RWPE2 (cell line): ENCODE measurements at regions not wholly inside any gene's neighbourhood (a gene's known extent, or its start where the extent isn't known, plus 50 kb on each side); places are given as distances from the start of the nearest gene placed in this dataset.
"Not testable (repeated sequence)": the region's sequence is repeated elsewhere in the genome, so short reads cannot be mapped to it uniquely, and the experiment has no call there.

Experiments used
- ATAC-seq: fragments of 200-7000 bp; cut with Tn5 transposase; 3 replicates; pipeline ENCODE4 v1.9.1; 2021; ENCODE audit warnings: low read depth
- DNase-seq: peaks from one replicate; pipeline ENCODE4 v3.0.0-alpha.2; 2020; ENCODE audit warnings: low spot score
- H3K27ac ChIP-seq: fragments of 450-650 bp; 2 replicates; pipeline ENCODE4 v1.5.1; 2017; ENCODE audit warnings: mild to moderate bottlenecking; ENCODE audit not compliant: poor library complexity, severe bottlenecking
- H3K27me3 ChIP-seq: fragments of 250-450 bp; sonication (Bioruptor Pico); 2 replicates; pipeline ENCODE4 v1.5.1; 2021; ENCODE audit warnings: mild to moderate bottlenecking, moderate library complexity; ENCODE audit not compliant: insufficient read depth, poor library complexity, severe bottlenecking
- H3K36me3 ChIP-seq: fragments of 250-450 bp; sonication (Bioruptor Pico); 2 replicates; pipeline ENCODE4 v1.5.1; 2020; ENCODE audit warnings: low read depth, mild to moderate bottlenecking, moderate library complexity
- H3K4me1 ChIP-seq: fragments of 250-450 bp; sonication (Bioruptor Pico); 2 replicates; pipeline ENCODE4 v1.5.1; 2021; ENCODE audit warnings: mild to moderate bottlenecking, moderate library complexity; ENCODE audit not compliant: insufficient read depth, poor library complexity, severe bottlenecking
- H3K4me3 ChIP-seq: fragments of 250-450 bp; sonication (Bioruptor Pico); 2 replicates; pipeline ENCODE4 v1.5.1; 2021; ENCODE audit warnings: mild to moderate bottlenecking, moderate library complexity; ENCODE audit not compliant: severe bottlenecking
- H3K9me3 ChIP-seq: fragments of 250-450 bp; sonication (Bioruptor Pico); 2 replicates; pipeline ENCODE4 v1.5.1; 2021; ENCODE audit warnings: mild to moderate bottlenecking, moderate library complexity; ENCODE audit not compliant: severe bottlenecking
- CTCF ChIP-seq: fragments of 450-650 bp; IDR thresholded peaks from one replicate; pipeline ENCODE4 v1.5.1; 2017; ENCODE audit warnings: mild to moderate bottlenecking, moderate library complexity; ENCODE audit not compliant: poor library complexity, severe bottlenecking

GRCh38 chr4:3873408-3874027 is 107.3 kb downstream of the ADRA2C start:
- no peaks in the 10 kb centered on the region for H3K36me3 ChIP-seq
- H3K9me3 ChIP-seq, result peaks cover 7% of the 10 kb centered on the region
- DNase-seq, result peak; percentile 33
- TF ChIP-seq CTCF, result no peak
- H3K4me1 ChIP-seq, result no peaks in the 10 kb centered on the region
- peaks cover 66% of the 10 kb centered on the region for H3K27me3 ChIP-seq
- no peak overlapping the region for H3K4me3 ChIP-seq
- H3K27ac ChIP-seq, result no peak overlapping the region
- ATAC-seq, result peak; percentile 51; the same call in 1 of the 3 replicates

- Histone ChIP-seq H3K27me3 (peaks cover 71% of the 10 kb centered on the region), H3K27ac (no peak overlapping the region), H3K36me3 (no peaks in the 10 kb centered on the region), H3K4me1 (no peaks in the 10 kb centered on the region), H3K4me3 (no peak overlapping the region), H3K9me3 (peaks cover 7% of the 10 kb centered on the region)
- ATAC-seq (no peak), DNase-seq (peak; percentile 34)
- TF ChIP-seq CTCF, result no peak
Measured at GRCh38 chr4:3874028-3874415, 107.8 kb downstream of the ADRA2C start.

- no peak overlapping the region for H3K4me3 ChIP-seq
- H3K9me3 ChIP-seq, result peaks cover 7% of the 10 kb centered on the region
- no peaks in the 10 kb centered on the region for H3K36me3 ChIP-seq
- ATAC-seq (no peak), DNase-seq (peak; percentile 14)
- H3K27me3 ChIP-seq, result peaks cover 71% of the 10 kb centered on the region
- no peak overlapping the region for H3K27ac ChIP-seq
- no peak for TF ChIP-seq CTCF
- no peaks in the 10 kb centered on the region for H3K4me1 ChIP-seq
Measured at GRCh38 chr4:3874525-3875110, 108.4 kb downstream of the ADRA2C start.

- DNase-seq (peak; percentile 29), ATAC-seq (no peak)
- H3K9me3 ChIP-seq, result peaks cover 7% of the 10 kb centered on the region
- no peak overlapping the region for H3K4me3 ChIP-seq
- peaks cover 78% of the 10 kb centered on the region for H3K27me3 ChIP-seq
- no peaks in the 10 kb centered on the region for H3K4me1 ChIP-seq
- H3K27ac ChIP-seq, result no peak overlapping the region
- no peaks in the 10 kb centered on the region for H3K36me3 ChIP-seq
- no peak for TF ChIP-seq CTCF
Measured at GRCh38 chr4:3875466-3875865, 109.3 kb downstream of the ADRA2C start.

- ATAC-seq, H3K4me1 ChIP-seq, H3K36me3 ChIP-seq, DNase-seq, H3K9me3 ChIP-seq, H3K4me3 ChIP-seq, H3K27ac ChIP-seq: not testable (repeated sequence)
- peaks cover 72% of the 10 kb centered on the region for H3K27me3 ChIP-seq
Measured at GRCh38 chr4:3876057-3876845, 110.1 kb downstream of the ADRA2C start.
